Parathyroid adenoma (tissue), 2 donors: ENCODE measurements at regions not wholly inside any gene's neighbourhood (a gene's known extent, or its start where the extent isn't known, plus 50 kb on each side); places are given as distances from the start of the nearest gene placed in this dataset.

Experiments
- H2AFZ ChIP-seq: fragments of 300-600 bp; sonication (generic); one replicate; pipeline ENCODE4 v1.7.0; 2017; ENCODE audit warnings: antibody characterized with exemption, mild to moderate bottlenecking
- H3K27ac ChIP-seq: fragments of 300-600 bp; sonication (generic); one replicate; pipeline ENCODE4 v1.7.0; 2017
- H3K27me3 ChIP-seq: fragments of 300-600 bp; sonication (generic); one replicate; pipeline ENCODE4 v1.7.0; 2017; ENCODE audit warnings: low read length; ENCODE audit not compliant: control insufficient read depth, insufficient read depth
- H3K36me3 ChIP-seq: fragments of 300-600 bp; sonication (generic); one replicate; pipeline ENCODE4 v1.7.0; 2017; ENCODE audit warnings: low read length; ENCODE audit not compliant: control insufficient read depth, insufficient read depth
- H3K4me1 ChIP-seq: fragments of 300-600 bp; sonication (generic); one replicate; pipeline ENCODE4 v1.7.0; 2017; ENCODE audit warnings: control low read depth
- H3K4me2 ChIP-seq: fragments of 300-600 bp; sonication (generic); one replicate; pipeline ENCODE4 v1.7.0; 2017; ENCODE audit warnings: low read length
- H3K4me3 ChIP-seq: fragments of 300-600 bp; sonication (generic); one replicate; pipeline ENCODE4 v1.7.0; 2017; ENCODE audit warnings: low read depth, low read length
- H3K79me2 ChIP-seq: fragments of 300-600 bp; sonication (generic); one replicate; pipeline ENCODE4 v1.7.0; 2017; ENCODE audit warnings: control low read depth
- H3K9ac ChIP-seq: fragments of 300-600 bp; sonication (generic); one replicate; pipeline ENCODE4 v1.7.0; 2017; ENCODE audit warnings: mild to moderate bottlenecking
- H3K9me3 ChIP-seq: fragments of 300-600 bp; sonication (generic); one replicate; pipeline ENCODE4 v1.7.0; 2017; ENCODE audit warnings: low read length; ENCODE audit not compliant: control insufficient read depth
- CTCF ChIP-seq: fragments of 300-600 bp; sonication (generic); IDR thresholded peaks from one replicate; pipeline ENCODE4 v1.7.0; 2017; ENCODE audit warnings: antibody characterized with exemption, mild to moderate bottlenecking
- donor health status: primary hyperparathyroidism.

- no peak for TF ChIP-seq CTCF
- H3K4me1 ChIP-seq: peaks cover 3% of the 10 kb centered on the region
- no peaks in the 10 kb centered on the region for H3K79me2 ChIP-seq
- H3K27me3 ChIP-seq: no peaks in the 10 kb centered on the region
- no peak overlapping the region for H3K9ac ChIP-seq
- H2AFZ ChIP-seq: no peak overlapping the region
- no peak overlapping the region for H3K4me3 ChIP-seq
- H3K36me3 ChIP-seq: no peaks in the 10 kb centered on the region
- H3K27ac ChIP-seq: no peak overlapping the region
- no peak overlapping the region for H3K4me2 ChIP-seq
- peaks cover 3% of the 10 kb centered on the region for H3K9me3 ChIP-seq
These were observed 58.9 kb upstream of the SNTG2 start for GRCh38 chr2:891734-892133.

GRCh38 chr2:890791-891190, 59.9 kb upstream of the SNTG2 start:
- H3K9ac ChIP-seq: no peak overlapping the region
- TF ChIP-seq CTCF: no peak

GRCh38 chr2:890214-890613, 60.4 kb upstream of the SNTG2 start:
- Histone ChIP-seq H3K27ac (no peak overlapping the region), H3K9ac (no peak overlapping the region), H3K4me2 (no peak overlapping the region), H3K36me3 (no peaks in the 10 kb centered on the region), H3K79me2 (no peaks in the 10 kb centered on the region), H3K4me1 (peaks cover 3% of the 10 kb centered on the region), H3K9me3 (peaks cover 3% of the 10 kb centered on the region), H3K27me3 (no peaks in the 10 kb centered on the region), H2AFZ (no peak overlapping the region), H3K4me3 (no peak overlapping the region)
- no peak for TF ChIP-seq CTCF

More at GRCh38 chr2:890791-891190, 59.9 kb upstream of the SNTG2 start:
- Histone ChIP-seq H3K4me2 (no peak overlapping the region), H3K4me1 (peaks cover 3% of the 10 kb centered on the region), H3K4me3 (no peak overlapping the region), H3K27ac (no peak overlapping the region), H3K27me3 (no peaks in the 10 kb centered on the region), H2AFZ (no peak overlapping the region), H3K36me3 (no peaks in the 10 kb centered on the region), H3K79me2 (no peaks in the 10 kb centered on the region), H3K9me3 (peaks cover 3% of the 10 kb centered on the region)

- Histone ChIP-seq H3K4me1 (peaks cover 3% of the 10 kb centered on the region), H3K27me3 (no peaks in the 10 kb centered on the region), H3K79me2 (no peaks in the 10 kb centered on the region), H3K9me3 (peaks cover 3% of the 10 kb centered on the region), H3K36me3 (no peaks in the 10 kb centered on the region), H3K4me3 (no peak overlapping the region), H3K9ac (no peak overlapping the region), H3K27ac (no peak overlapping the region), H2AFZ (peak overlapping the region; percentile 50), H3K4me2 (no peak overlapping the region)
- no peak for TF ChIP-seq CTCF
These were observed 61.6 kb upstream of the SNTG2 start for GRCh38 chr2:888906-889566.

GRCh38 chr2:888211-888801, 62.3 kb upstream of the SNTG2 start:
- TF ChIP-seq CTCF: no peak
- Histone ChIP-seq H3K4me1 (peaks cover 3% of the 10 kb centered on the region), H2AFZ (no peak overlapping the region), H3K9ac (no peak overlapping the region), H3K27ac (no peak overlapping the region), H3K4me3 (no peak overlapping the region), H3K27me3 (no peaks in the 10 kb centered on the region), H3K9me3 (peaks cover 3% of the 10 kb centered on the region), H3K79me2 (no peaks in the 10 kb centered on the region), H3K4me2 (no peak overlapping the region), H3K36me3 (no peaks in the 10 kb centered on the region)
